ENCODE measurements at regions not wholly inside any gene's neighbourhood (a gene's known extent, or its start where the extent isn't known, plus 50 kb on each side); places are given as distances from the start of the nearest gene placed in this dataset.

DNA sequence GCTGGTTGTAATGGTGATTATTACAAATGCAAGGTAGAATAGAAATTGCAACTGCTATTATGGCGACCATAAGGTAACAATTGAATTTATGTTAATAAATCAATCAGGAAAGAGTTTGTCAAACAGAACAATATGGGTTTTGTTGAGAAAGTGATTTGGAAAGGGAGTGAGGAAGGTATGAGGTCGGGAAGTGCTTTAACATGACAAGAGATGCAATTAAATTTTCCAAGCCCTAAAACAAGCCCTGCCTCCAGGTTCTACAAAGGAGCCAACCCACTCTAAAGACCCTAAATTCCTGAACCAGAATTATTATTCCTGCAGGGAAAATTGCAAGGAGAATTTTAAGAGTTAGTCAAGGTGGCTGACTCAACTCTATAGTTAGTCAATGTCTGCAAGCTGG, 363.7 kb downstream of the BMPER start:
- H3K9me3 ChIP-seq (ENCODE audit: control insufficient read depth in 2 of 2, low read length in 2 of 2): no peaks in the 10 kb centered on the region
- no peak overlapping the region for H3K9ac ChIP-seq (ENCODE audit: low read length in 2 of 2)
- H3K4me3 ChIP-seq (ENCODE audit: low read length in 2 of 2): no peak overlapping the region
- H3K4me1 ChIP-seq (ENCODE audit: control insufficient read depth, insufficient read depth, low read length): no peaks in the 10 kb centered on the region
- no peak overlapping the region for H3K27ac ChIP-seq (ENCODE audit: low read length)
- H3K36me3 ChIP-seq (ENCODE audit: control insufficient read depth in 2 of 2, insufficient read depth in 2 of 2, low read length in 2 of 2): no peaks in the 10 kb centered on the region
- H3K27me3 ChIP-seq (ENCODE audit: control insufficient read depth in 1 of 2, insufficient read depth in 2 of 2, low read length in 2 of 2): no peaks in the 10 kb centered on the region

DNA sequence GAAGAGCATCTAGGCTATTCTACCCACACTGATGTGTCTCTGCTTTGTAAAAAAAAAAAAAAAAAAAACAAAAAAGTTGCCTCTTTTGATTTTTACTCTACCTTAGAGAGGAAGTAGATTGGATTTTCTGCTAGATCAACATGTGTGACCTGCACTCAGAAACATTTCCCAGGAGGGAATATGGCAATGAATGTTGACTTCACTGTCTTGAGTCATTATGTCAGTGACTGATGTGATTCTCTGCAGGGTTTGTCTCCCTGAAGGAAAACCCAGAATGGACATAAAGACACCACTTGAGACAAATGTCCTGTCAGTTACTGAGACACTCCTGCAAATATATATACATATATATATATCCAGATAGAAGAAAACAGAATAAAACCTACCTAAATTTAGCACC, 370.3 kb downstream of the BMPER start:
- Histone ChIP-seq H3K4me3 (ENCODE audit: low read length in 2 of 2) (no peak overlapping the region), H3K9ac (ENCODE audit: low read length in 2 of 2) (no peak overlapping the region), H3K36me3 (ENCODE audit: control insufficient read depth in 2 of 2, insufficient read depth in 2 of 2, low read length in 2 of 2) (no peaks in the 10 kb centered on the region), H3K27ac (ENCODE audit: low read length) (no peak overlapping the region), H3K27me3 (ENCODE audit: control insufficient read depth in 1 of 2, insufficient read depth in 2 of 2, low read length in 2 of 2) (no peaks in the 10 kb centered on the region), H3K4me1 (ENCODE audit: control insufficient read depth, insufficient read depth, low read length) (no peaks in the 10 kb centered on the region), H3K9me3 (ENCODE audit: control insufficient read depth in 2 of 2, low read length in 2 of 2) (no peaks in the 10 kb centered on the region)

DNA sequence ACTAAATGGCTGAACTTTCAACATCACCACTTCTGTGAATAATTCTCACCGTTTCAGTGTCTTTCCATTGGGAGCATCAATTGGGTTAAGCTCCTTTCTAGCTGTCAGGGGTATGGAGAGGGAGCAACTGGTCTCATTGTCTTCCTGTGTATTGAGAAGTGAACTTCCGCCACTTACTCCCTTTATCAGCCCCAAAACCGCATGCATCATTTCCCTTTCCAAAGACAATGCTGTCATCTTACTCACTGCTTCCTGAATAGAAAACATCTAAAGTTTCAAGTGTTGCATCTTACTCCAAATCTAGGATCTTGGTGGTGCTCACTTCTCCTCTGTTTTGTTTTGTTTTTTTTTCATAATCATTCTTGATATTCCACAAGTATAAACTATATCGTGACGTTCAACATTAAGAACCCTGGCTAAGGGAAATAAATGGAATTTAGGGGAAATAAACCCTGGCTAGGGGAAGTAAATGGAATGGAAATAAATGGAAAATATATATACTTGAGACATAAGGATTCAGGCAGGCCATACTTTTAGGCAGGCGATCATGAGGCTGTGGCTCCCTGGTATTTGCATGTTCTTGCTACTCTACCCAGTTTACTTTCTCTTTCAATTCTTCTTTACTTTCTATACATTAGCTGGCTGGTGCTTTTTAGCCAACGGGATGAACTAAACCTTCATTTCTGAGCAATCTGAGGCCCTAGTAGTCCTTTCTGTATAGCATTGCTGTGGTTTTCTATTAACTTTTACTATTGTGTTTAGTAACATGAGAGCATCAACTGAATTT, 371.9 kb downstream of the BMPER start:
- Histone ChIP-seq H3K36me3 (ENCODE audit: control insufficient read depth in 2 of 2, insufficient read depth in 2 of 2, low read length in 2 of 2) (no peaks in the 10 kb centered on the region), H3K4me1 (ENCODE audit: control insufficient read depth, insufficient read depth, low read length) (no peaks in the 10 kb centered on the region), H3K4me3 (ENCODE audit: low read length in 2 of 2) (no peak overlapping the region), H3K9me3 (ENCODE audit: control insufficient read depth in 2 of 2, low read length in 2 of 2) (no peaks in the 10 kb centered on the region), H3K27me3 (ENCODE audit: control insufficient read depth in 1 of 2, insufficient read depth in 2 of 2, low read length in 2 of 2) (no peaks in the 10 kb centered on the region), H3K27ac (ENCODE audit: low read length) (no peak overlapping the region), H3K9ac (ENCODE audit: low read length in 2 of 2) (no peak overlapping the region)

DNA sequence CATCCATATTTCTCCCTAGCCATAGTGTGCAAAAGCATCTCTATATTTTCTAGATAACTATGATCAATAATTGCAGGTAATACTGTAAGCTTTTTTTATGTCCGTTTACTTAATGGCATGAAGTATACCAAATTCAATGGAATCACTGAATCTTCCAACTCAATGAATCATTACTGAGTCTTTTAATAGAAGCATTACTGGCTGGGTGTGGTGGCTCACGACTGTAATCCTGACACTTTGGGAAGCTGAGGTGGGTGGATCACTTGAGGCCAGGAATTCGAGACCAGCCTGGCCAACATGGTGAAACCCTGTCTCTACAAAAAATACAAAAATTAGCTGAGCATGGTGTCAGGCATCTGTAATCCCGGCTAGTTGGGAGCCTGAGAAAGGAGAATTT, 372.5 kb downstream of the BMPER start:
- Histone ChIP-seq H3K27me3 (ENCODE audit: control insufficient read depth in 1 of 2, insufficient read depth in 2 of 2, low read length in 2 of 2) (no peaks in the 10 kb centered on the region), H3K9ac (ENCODE audit: low read length in 2 of 2) (no peak overlapping the region), H3K27ac (ENCODE audit: low read length) (no peak overlapping the region), H3K36me3 (ENCODE audit: control insufficient read depth in 2 of 2, insufficient read depth in 2 of 2, low read length in 2 of 2) (no peaks in the 10 kb centered on the region), H3K4me3 (ENCODE audit: low read length in 2 of 2) (no peak overlapping the region), H3K9me3 (ENCODE audit: control insufficient read depth in 2 of 2, low read length in 2 of 2) (no peaks in the 10 kb centered on the region), H3K4me1 (ENCODE audit: control insufficient read depth, insufficient read depth, low read length) (no peaks in the 10 kb centered on the region)

DNA sequence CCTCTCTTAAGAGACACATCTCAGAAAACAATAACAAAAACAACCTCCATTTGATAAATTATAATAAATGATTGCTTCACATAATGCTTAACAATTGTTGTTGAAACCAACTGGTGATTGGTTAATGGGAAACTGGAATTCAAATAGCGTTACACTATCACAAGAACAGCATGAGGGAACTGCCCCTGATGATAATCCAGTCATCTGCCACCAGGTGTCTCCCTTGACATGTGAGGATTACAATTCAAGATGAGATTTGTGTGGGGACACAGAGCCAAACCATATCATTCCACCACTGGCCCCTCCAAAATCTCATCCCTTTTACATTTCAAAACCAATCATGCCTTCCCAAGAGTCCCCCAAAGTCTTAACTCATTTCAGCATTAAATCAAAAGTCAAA, 375.9 kb downstream of the BMPER start:
- no peaks in the 10 kb centered on the region for H3K4me1 ChIP-seq (ENCODE audit: control insufficient read depth, insufficient read depth, low read length)
- no peak overlapping the region for H3K27ac ChIP-seq (ENCODE audit: low read length)
- no peaks in the 10 kb centered on the region for H3K27me3 ChIP-seq (ENCODE audit: control insufficient read depth in 1 of 2, insufficient read depth in 2 of 2, low read length in 2 of 2)
- H3K9ac ChIP-seq (ENCODE audit: low read length in 2 of 2): no peak overlapping the region
- H3K9me3 ChIP-seq (ENCODE audit: control insufficient read depth in 2 of 2, low read length in 2 of 2): no peaks in the 10 kb centered on the region
- H3K36me3 ChIP-seq (ENCODE audit: control insufficient read depth in 2 of 2, insufficient read depth in 2 of 2, low read length in 2 of 2): no peaks in the 10 kb centered on the region
- no peak overlapping the region for H3K4me3 ChIP-seq (ENCODE audit: low read length in 2 of 2)

DNA sequence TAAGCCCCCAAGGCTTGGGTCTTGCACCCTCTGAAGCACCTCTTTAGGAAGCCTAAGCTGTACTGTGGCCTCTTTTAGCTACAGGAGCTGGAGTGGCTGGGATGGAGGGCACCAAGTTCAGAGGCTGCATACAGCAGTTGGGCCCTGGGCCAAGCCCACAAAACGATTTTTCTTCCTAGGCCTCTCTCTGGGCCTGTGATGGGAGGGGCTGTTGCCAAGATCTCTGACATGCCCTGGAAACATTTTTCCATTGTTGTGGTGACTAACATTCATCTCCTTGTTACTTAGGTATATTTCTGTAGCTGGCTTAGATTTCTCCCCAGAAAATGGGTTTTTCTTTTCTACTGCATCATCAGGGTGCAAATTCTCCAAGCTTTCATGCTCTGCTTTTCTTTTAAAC, 375.7 kb upstream of the NPSR1 start:
- no peaks in the 10 kb centered on the region for H3K4me1 ChIP-seq (ENCODE audit: control insufficient read depth, insufficient read depth, low read length)
- H3K27me3 ChIP-seq (ENCODE audit: control insufficient read depth in 1 of 2, insufficient read depth in 2 of 2, low read length in 2 of 2): no peaks in the 10 kb centered on the region
- H3K36me3 ChIP-seq (ENCODE audit: control insufficient read depth in 2 of 2, insufficient read depth in 2 of 2, low read length in 2 of 2): no peaks in the 10 kb centered on the region
- no peak overlapping the region for H3K4me3 ChIP-seq (ENCODE audit: low read length in 2 of 2)
- H3K27ac ChIP-seq (ENCODE audit: low read length): no peak overlapping the region
- no peak overlapping the region for H3K9ac ChIP-seq (ENCODE audit: low read length in 2 of 2)
- H3K9me3 ChIP-seq (ENCODE audit: control insufficient read depth in 2 of 2, low read length in 2 of 2): no peaks in the 10 kb centered on the region

DNA sequence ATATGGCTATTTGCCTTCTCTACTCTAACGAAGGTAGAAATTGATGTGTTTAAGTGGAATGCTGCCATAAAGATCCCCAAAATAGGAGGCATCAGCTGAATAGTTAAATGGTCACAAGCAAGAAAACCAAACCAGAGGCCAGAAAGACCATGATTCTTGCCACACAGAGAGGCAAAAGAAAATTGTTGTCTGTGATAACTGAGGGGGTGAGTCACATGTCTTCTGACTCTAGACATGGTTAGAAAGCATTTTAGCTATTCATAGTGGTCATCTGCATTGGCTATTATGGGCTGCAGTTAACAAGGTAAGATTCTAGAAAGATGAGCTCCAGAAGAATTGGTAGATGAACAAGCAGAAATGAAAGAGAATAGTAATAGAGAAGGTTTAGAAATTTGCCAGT, 361.4 kb upstream of the NPSR1 start:
- H3K36me3 ChIP-seq (ENCODE audit: control insufficient read depth in 2 of 2, insufficient read depth in 2 of 2, low read length in 2 of 2): no peaks in the 10 kb centered on the region
- no peaks in the 10 kb centered on the region for H3K4me1 ChIP-seq (ENCODE audit: control insufficient read depth, insufficient read depth, low read length)
- no peak overlapping the region for H3K27ac ChIP-seq (ENCODE audit: low read length)
- no peaks in the 10 kb centered on the region for H3K27me3 ChIP-seq (ENCODE audit: control insufficient read depth in 1 of 2, insufficient read depth in 2 of 2, low read length in 2 of 2)
- no peak overlapping the region for H3K9ac ChIP-seq (ENCODE audit: low read length in 2 of 2)
- H3K4me3 ChIP-seq (ENCODE audit: low read length in 2 of 2): no peak overlapping the region
- H3K9me3 ChIP-seq (ENCODE audit: control insufficient read depth in 2 of 2, low read length in 2 of 2): peaks cover 0 to 2% of the 10 kb centered on the region in 2 donors

DNA sequence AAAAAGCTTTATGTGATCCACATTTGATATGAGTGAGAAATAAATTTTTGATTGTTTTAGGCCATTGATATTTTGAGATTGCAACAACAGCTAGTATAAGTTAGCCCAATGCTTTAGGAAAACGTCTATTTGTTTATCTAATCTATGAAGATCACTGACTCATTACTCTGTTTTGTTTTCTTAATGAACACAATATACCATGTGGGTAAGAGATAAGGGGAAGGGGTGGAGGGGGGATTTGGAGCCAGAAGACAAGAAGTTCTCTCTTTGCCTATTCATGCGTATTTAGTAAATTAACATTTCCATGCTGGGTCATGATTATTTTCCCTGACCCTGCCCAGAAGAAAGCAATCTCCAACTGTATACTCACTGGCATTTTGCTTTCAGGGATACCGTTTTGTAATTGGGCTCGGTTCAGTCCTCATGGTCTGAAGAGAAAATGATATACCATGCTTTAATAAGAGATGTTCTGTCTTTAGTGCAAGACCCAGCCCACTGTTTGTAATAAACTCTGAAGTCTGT, 359.5 kb upstream of the NPSR1 start:
- no peak overlapping the region for H3K9ac ChIP-seq (ENCODE audit: low read length in 2 of 2)
- H3K36me3 ChIP-seq (ENCODE audit: control insufficient read depth in 2 of 2, insufficient read depth in 2 of 2, low read length in 2 of 2): no peaks in the 10 kb centered on the region
- H3K9me3 ChIP-seq (ENCODE audit: control insufficient read depth in 2 of 2, low read length in 2 of 2): peaks cover 0 to 2% of the 10 kb centered on the region in 2 donors
- no peak overlapping the region for H3K4me3 ChIP-seq (ENCODE audit: low read length in 2 of 2)
- no peak overlapping the region for H3K27ac ChIP-seq (ENCODE audit: low read length)
- no peaks in the 10 kb centered on the region for H3K4me1 ChIP-seq (ENCODE audit: control insufficient read depth, insufficient read depth, low read length)
- no peaks in the 10 kb centered on the region for H3K27me3 ChIP-seq (ENCODE audit: control insufficient read depth in 1 of 2, insufficient read depth in 2 of 2, low read length in 2 of 2)

DNA sequence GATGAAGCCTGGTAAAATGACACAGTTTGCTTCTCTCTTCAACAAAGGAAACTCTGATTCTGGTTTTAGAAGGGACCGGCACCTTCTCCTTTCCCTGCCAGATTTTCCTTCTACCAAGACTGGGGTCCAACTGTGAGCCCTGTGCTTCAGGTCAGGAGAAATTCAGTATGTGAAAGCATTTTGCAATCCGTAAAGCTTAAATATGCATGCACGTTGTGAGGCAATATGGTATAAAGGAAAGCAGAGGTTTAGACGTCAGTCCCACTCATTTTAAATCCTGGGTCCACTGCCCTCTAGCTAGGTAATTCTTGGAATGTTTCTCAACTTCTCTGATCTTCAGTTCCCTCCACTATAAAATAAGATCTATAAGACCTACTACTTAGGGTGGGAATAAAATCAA, 359.0 kb upstream of the NPSR1 start:
- Histone ChIP-seq H3K9ac (ENCODE audit: low read length in 2 of 2) (no peak overlapping the region), H3K4me3 (ENCODE audit: low read length in 2 of 2) (no peak overlapping the region), H3K9me3 (ENCODE audit: control insufficient read depth in 2 of 2, low read length in 2 of 2) (no peaks in the 10 kb centered on the region), H3K36me3 (ENCODE audit: control insufficient read depth in 2 of 2, insufficient read depth in 2 of 2, low read length in 2 of 2) (no peaks in the 10 kb centered on the region), H3K27me3 (ENCODE audit: control insufficient read depth in 1 of 2, insufficient read depth in 2 of 2, low read length in 2 of 2) (no peaks in the 10 kb centered on the region), H3K4me1 (ENCODE audit: control insufficient read depth, insufficient read depth, low read length) (no peaks in the 10 kb centered on the region), H3K27ac (ENCODE audit: low read length) (no peak overlapping the region)

DNA sequence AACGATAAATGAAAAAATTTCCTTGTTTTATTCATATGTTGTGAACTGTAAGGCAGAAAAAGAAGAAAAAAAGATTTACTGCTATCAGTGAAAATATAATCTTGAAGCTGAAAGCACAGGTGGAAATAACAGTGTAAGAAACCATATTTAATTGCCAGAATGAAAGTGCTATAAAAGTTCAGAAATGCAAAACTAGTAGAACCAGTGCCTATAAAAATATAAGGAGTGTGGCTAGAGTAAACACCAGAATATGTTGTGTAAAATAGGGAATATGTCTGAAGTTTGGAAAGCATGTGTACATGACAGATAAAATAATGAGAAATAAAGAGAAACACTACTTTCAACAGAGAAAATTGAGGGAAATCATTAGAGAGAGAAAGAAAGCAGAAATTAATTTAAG, 350.5 kb upstream of the NPSR1 start:
- no peak overlapping the region for H3K27ac ChIP-seq (ENCODE audit: low read length)
- H3K27me3 ChIP-seq (ENCODE audit: control insufficient read depth in 1 of 2, insufficient read depth in 2 of 2, low read length in 2 of 2): no peaks in the 10 kb centered on the region
- no peaks in the 10 kb centered on the region for H3K9me3 ChIP-seq (ENCODE audit: control insufficient read depth in 2 of 2, low read length in 2 of 2)
- no peak overlapping the region for H3K9ac ChIP-seq (ENCODE audit: low read length in 2 of 2)
- no peaks in the 10 kb centered on the region for H3K36me3 ChIP-seq (ENCODE audit: control insufficient read depth in 2 of 2, insufficient read depth in 2 of 2, low read length in 2 of 2)
- H3K4me3 ChIP-seq (ENCODE audit: low read length in 2 of 2): no peak overlapping the region
- H3K4me1 ChIP-seq (ENCODE audit: control insufficient read depth, insufficient read depth, low read length): no peaks in the 10 kb centered on the region

DNA sequence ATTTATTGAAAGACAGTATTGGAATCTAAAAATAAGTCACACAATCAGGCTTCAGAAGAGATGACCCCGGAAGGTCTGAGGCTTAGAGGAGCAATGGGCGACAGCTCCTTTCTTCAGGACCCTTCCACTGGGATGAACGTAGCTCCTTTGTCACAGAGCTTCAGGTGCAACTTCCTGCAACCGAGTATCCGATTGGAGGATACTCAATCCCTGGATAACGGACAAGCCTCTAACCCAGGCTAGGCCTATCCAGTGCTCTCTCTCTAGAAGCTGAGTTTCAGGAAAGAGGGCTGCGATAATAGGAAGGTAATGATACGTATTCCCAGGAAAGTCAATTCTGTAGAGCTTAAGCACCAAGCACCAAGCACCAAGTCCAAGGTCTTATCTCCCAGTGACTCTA, 349.4 kb upstream of the NPSR1 start:
- Histone ChIP-seq H3K9me3 (ENCODE audit: control insufficient read depth in 2 of 2, low read length in 2 of 2) (no peaks in the 10 kb centered on the region), H3K36me3 (ENCODE audit: control insufficient read depth in 2 of 2, insufficient read depth in 2 of 2, low read length in 2 of 2) (no peaks in the 10 kb centered on the region), H3K9ac (ENCODE audit: low read length in 2 of 2) (no peak overlapping the region)

More for the DNA sequence above, 349.4 kb upstream of the NPSR1 start:
- Histone ChIP-seq H3K4me1 (ENCODE audit: control insufficient read depth, insufficient read depth, low read length) (no peaks in the 10 kb centered on the region), H3K27me3 (ENCODE audit: control insufficient read depth in 1 of 2, insufficient read depth in 2 of 2, low read length in 2 of 2) (no peaks in the 10 kb centered on the region), H3K4me3 (ENCODE audit: low read length in 2 of 2) (no peak overlapping the region), H3K27ac (ENCODE audit: low read length) (no peak overlapping the region)
